B cell (primary cell): ENCODE measurements at regions not wholly inside any gene's neighbourhood (a gene's known extent, or its start where the extent isn't known, plus 50 kb on each side); places are given as distances from the start of the nearest gene placed in this dataset.

Experiments used
- ATAC-seq: fragments of 200-7000 bp; cut with Tn5 transposase; one replicate; pipeline ENCODE4 v1.10.0; 2021; ENCODE audit warnings: low read depth, mild to moderate bottlenecking, moderate number of reproducible peaks, moderate library complexity
- CTCF ChIA-PET: fragments of 350-600 bp; sonication (Branson Sonifier 250); formaldehyde crosslinking; loops from one replicate; lab custom pipeline; 2021; ENCODE audit warnings: antibody characterized with exemption, inconsistent platforms; lab: Charles Lee
- POLR2A ChIA-PET: fragments of 350-600 bp; sonication (Branson Sonifier 250); formaldehyde crosslinking; loops from one replicate; lab custom pipeline; 2021; ENCODE audit warnings: antibody characterized with exemption; lab: Charles Lee
- DNase-seq: peaks from one replicate; pipeline ENCODE4 v3.0.0; 2013
- H2AFZ ChIP-seq: 2 replicates; pipeline ENCODE4 v1.6.1; 2012; ENCODE audit warnings: mild to moderate bottlenecking, low read depth, low read length; ENCODE audit not compliant: insufficient read depth, poor library complexity, severe bottlenecking
- H3K27ac ChIP-seq, 2 donors: 1 replicate in 1 of 2; 2 replicates in 1 of 2; pipeline ENCODE4 v1.5.1; 2012 to 2013; ENCODE audit warnings: low read length in 2 of 2, mild to moderate bottlenecking in 2 of 2, moderate library complexity in 1 of 2
- H3K27me3 ChIP-seq, 4 experiments: fragments of 200-600 bp in 1 of 4; sonication (generic) in 1 of 4; replicated peaks in 1 of 4; 1 replicate in 2 of 4; 2 replicates in 2 of 4; pipeline versions ENCODE4 v1.6.1 to v1.7.0; 2013 to 2016; ENCODE audit warnings: low read length in 3 of 4, mild to moderate bottlenecking in 2 of 4, mixed read lengths in 1 of 4, moderate library complexity in 1 of 4; ENCODE audit not compliant: insufficient read depth in 4 of 4, control insufficient read depth in 3 of 4; ENCODE audit errors: control extremely low read depth in 1 of 4
- H3K36me3 ChIP-seq, 2 experiments: replicated peaks in 1 of 2; 1 replicate in 1 of 2; 2 replicates in 1 of 2; pipeline versions ENCODE4 v1.6.1 to v1.7.1; 2013; ENCODE audit warnings: low read length in 1 of 2; ENCODE audit not compliant: insufficient read depth in 2 of 2, control insufficient read depth in 1 of 2; ENCODE audit errors: control extremely low read depth in 1 of 2, extremely low read depth in 1 of 2
- H3K4me1 ChIP-seq, 2 donors: fragments of 200-600 bp in 1 of 2; sonication (generic) in 1 of 2; 1 replicate in 1 of 2; 2 replicates in 1 of 2; pipeline versions ENCODE4 v1.5.1 to v1.6.1; 2013 to 2017; ENCODE audit warnings: low read length in 2 of 2; ENCODE audit not compliant: control insufficient read depth in 2 of 2, insufficient read depth in 2 of 2
- H3K4me2 ChIP-seq: replicated peaks from 2 replicates; pipeline ENCODE3; 2012; ENCODE audit warnings: mild to moderate bottlenecking, low read depth, low read length; ENCODE audit not compliant: poor library complexity, severe bottlenecking
- H3K4me3 ChIP-seq, 5 experiments: fragments of 200-600 bp in 1 of 5; sonication (generic) in 1 of 5; 1 replicate in 3 of 5; 2 replicates in 2 of 5; pipeline versions ENCODE4 v1.5.1 to v1.7.0; 2011 to 2016; ENCODE audit warnings: low read length in 4 of 5, mild to moderate bottlenecking in 4 of 5, low read depth in 2 of 5, control low read depth in 1 of 5, moderate library complexity in 1 of 5; ENCODE audit not compliant: insufficient read depth in 1 of 5; ENCODE audit errors: control extremely low read depth in 1 of 5, extremely low read depth in 1 of 5
- H3K79me2 ChIP-seq: fragments of 200-600 bp; sonication (generic); one replicate; pipeline ENCODE4 v1.6.0; 2016; ENCODE audit warnings: low read length; ENCODE audit not compliant: control insufficient read depth, insufficient read depth
- H3K9ac ChIP-seq: fragments of 200-600 bp; sonication (generic); 2 replicates; pipeline ENCODE4 v1.6.1; 2017; ENCODE audit warnings: mild to moderate bottlenecking, low read length, moderate library complexity
- H3K9me3 ChIP-seq, 3 donors: one replicate each; pipeline versions ENCODE4 v1.6.1 to v1.7.1; 2013; ENCODE audit warnings: low read length in 2 of 3; ENCODE audit not compliant: control insufficient read depth in 2 of 3, insufficient read depth in 1 of 3; ENCODE audit errors: control extremely low read depth in 1 of 3
- H4K20me1 ChIP-seq: 2 replicates; pipeline ENCODE4 v1.6.0; 2012; ENCODE audit warnings: mild to moderate bottlenecking, low read length; ENCODE audit not compliant: insufficient read depth, control insufficient read depth, poor library complexity, severe bottlenecking
- H3K27ac Mint-ChIP-seq: one replicate; pipeline ENCODE4 v1.8.0; 2021; ENCODE audit warnings: mixed read lengths
- H3K27me3 Mint-ChIP-seq: one replicate; pipeline ENCODE4 v1.8.0; 2021; ENCODE audit warnings: mixed read lengths
- H3K4me1 Mint-ChIP-seq: one replicate; pipeline ENCODE4 v1.8.0; 2021; ENCODE audit warnings: mixed read lengths
- H3K4me3 Mint-ChIP-seq: one replicate; pipeline ENCODE4 v1.8.0; 2021; ENCODE audit warnings: mixed read lengths
- H3K9me3 Mint-ChIP-seq: one replicate; pipeline ENCODE4 v1.8.0; 2022; ENCODE audit warnings: mixed read lengths; ENCODE audit not compliant: insufficient read depth
- CTCF ChIP-seq: fragments of 200-600 bp; IDR thresholded peaks from one replicate; pipeline ENCODE4 v1.8.0; 2022; ENCODE audit warnings: antibody characterized with exemption, mild to moderate bottlenecking
- EZH2 ChIP-seq: IDR thresholded peaks from 2 replicates; pipeline ENCODE4 v1.6.1; 2012; ENCODE audit warnings: borderline replicate concordance, low read depth, mild to moderate bottlenecking, moderate library complexity, low read length; ENCODE audit not compliant: insufficient read depth, poor library complexity, severe bottlenecking
- WGBS: methylation state at CpG from one replicate; pipeline ENCODE4 v1.1.5; 2013; ENCODE audit warnings: missing lambda C conversion rate; ENCODE audit not compliant: insufficient coverage; 5-methylcytosine and 5-hydroxymethylcytosine counted together
- intact Hi-C: fragments of 100-400 bp; cut with micrococcal nuclease; formaldehyde crosslinking; loops from one replicate; pipeline ENCODE4 v1.10.0; 2022

DNA sequence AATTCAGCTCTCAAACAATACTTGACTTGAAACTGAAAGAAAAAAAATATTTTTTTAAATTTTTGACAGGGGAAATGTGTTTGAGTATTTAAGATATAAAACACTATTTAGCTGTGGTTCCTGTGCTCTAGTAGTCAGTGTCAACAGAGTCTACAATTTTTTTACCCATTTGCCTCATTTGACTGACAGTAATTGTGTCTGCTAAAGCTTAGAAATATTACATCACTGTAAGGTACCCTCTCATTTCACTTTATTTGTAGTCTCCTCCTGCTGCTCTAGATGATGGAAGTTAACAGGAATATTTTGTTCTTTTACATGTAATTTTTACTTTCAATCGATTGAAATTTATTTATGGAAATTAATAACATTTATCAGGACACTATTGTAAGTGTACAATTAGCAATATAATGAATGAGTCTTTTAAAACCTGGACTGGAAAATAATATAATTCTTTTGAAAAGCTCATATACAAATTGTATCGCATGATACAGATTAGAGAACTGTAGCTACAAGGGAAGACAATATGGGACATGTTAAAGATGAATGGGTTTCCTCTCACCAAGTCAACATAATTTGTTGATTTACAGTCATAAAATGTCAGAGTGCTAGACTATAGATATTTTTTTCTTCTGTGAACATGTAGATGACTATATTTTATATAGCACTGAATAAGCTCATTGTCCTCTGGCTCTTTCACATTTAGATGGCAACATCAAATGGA, 1186.5 kb upstream of the ADGRL3 start:
- POLR2A ChIA-PET, result no interaction called here
- intact Hi-C loops, result no loop called here
- Histone ChIP-seq H3K27me3 (no peaks in the 10 kb centered on the region), H3K4me2 (no peak overlapping the region), H3K36me3 (no peaks in the 10 kb centered on the region), H2AFZ (no peak overlapping the region), H3K4me3 (no peak overlapping the region), H3K9ac (no peak overlapping the region), H4K20me1 (no peaks in the 10 kb centered on the region), H3K27ac (no peak overlapping the region), H3K79me2 (no peaks in the 10 kb centered on the region), H3K4me1 (no peaks in the 10 kb centered on the region), H3K9me3 (no peaks in the 10 kb centered on the region)
- ATAC-seq (no peak), DNase-seq (no peak)
- no peak overlapping the region for H3K27ac Mint-ChIP-seq
- TF ChIP-seq EZH2, result no peak
- TF ChIP-seq CTCF, result no peak
- no peaks in the 10 kb centered on the region for H3K9me3 Mint-ChIP-seq
- no peak overlapping the region for H3K4me3 Mint-ChIP-seq
- CTCF ChIA-PET, result no interaction called here
- WGBS, result no CpG with 5 or more reads among the region's 2 CpGs
- no peaks in the 10 kb centered on the region for H3K27me3 Mint-ChIP-seq
- H3K4me1 Mint-ChIP-seq, result no peaks in the 10 kb centered on the region

DNA sequence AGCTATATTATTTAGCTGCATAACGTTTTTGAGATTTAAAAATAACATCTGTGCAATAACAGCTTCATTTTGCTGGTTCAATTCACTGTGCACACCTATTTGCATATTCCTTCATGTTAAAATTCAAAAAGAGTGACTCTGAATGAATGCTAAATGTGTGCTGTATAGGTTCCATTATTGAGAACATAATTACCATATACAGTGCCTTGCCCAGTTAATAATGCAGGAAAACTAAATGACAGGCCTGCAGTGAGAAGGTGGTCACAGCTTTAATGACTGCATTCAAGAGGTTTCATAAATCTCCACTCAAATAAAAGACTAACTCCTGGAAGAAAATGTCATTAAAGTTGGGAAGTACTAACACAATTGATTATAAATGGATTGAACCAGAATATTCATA, 1183.2 kb upstream of the ADGRL3 start:
- no peaks in the 10 kb centered on the region for H3K4me1 Mint-ChIP-seq
- H3K27ac ChIP-seq, result no peak overlapping the region
- CTCF ChIA-PET, result no interaction called here
- H3K9me3 ChIP-seq, result no peaks in the 10 kb centered on the region
- DNase-seq (no peak), ATAC-seq (no peak)
- H2AFZ ChIP-seq, result no peak overlapping the region
- no peaks in the 10 kb centered on the region for H3K27me3 Mint-ChIP-seq
- no peak overlapping the region for H3K4me2 ChIP-seq
- TF ChIP-seq CTCF (no peak), EZH2 (no peak)
- no peaks in the 10 kb centered on the region for H3K9me3 Mint-ChIP-seq
- H4K20me1 ChIP-seq, result no peaks in the 10 kb centered on the region
- H3K4me3 Mint-ChIP-seq, result no peak overlapping the region
- H3K9ac ChIP-seq, result no peak overlapping the region
- POLR2A ChIA-PET, result no interaction called here
- no CpG with 5 or more reads among the region's 1 CpG for WGBS
- no peak overlapping the region for H3K4me3 ChIP-seq
- H3K4me1 ChIP-seq, result no peaks in the 10 kb centered on the region
- H3K36me3 ChIP-seq, result no peaks in the 10 kb centered on the region
- no peaks in the 10 kb centered on the region for H3K79me2 ChIP-seq
- intact Hi-C loops, result no loop called here
- H3K27ac Mint-ChIP-seq, result no peak overlapping the region
- no peaks in the 10 kb centered on the region for H3K27me3 ChIP-seq
